GM21825 (cell line): ENCODE measurements at regions not wholly inside any gene's neighbourhood (a gene's known extent, or its start where the extent isn't known, plus 50 kb on each side); places are given as distances from the start of the nearest gene placed in this dataset.

Source experiments
- ATAC-seq: cut with Tn5 transposase; IDR thresholded peaks from one replicate; pipeline ENCODE4 v1.9.1; 2021; ENCODE audit warnings: mild to moderate bottlenecking, moderate library complexity; ENCODE audit not compliant: unreplicated experiment

- ATAC-seq = no peak
Observed at GRCh38 chr11:115926138-115926537, 421.9 kb upstream of the CADM1 start.

GRCh38 chr11:115925568-115926090 is 421.4 kb upstream of the CADM1 start:
- ATAC-seq = no peak

- peak; percentile 67 for ATAC-seq
Observed at GRCh38 chr11:115924744-115925567, 420.7 kb upstream of the CADM1 start.

- no peak for ATAC-seq
Observed at GRCh38 chr11:115922876-115923275, 418.7 kb upstream of the CADM1 start.

GRCh38 chr11:115921986-115922385 is 417.8 kb upstream of the CADM1 start:
- ATAC-seq = no peak

- peak; percentile 15 for ATAC-seq
Observed at GRCh38 chr11:115921540-115921939, 417.3 kb upstream of the CADM1 start.

- no peak for ATAC-seq
Observed at GRCh38 chr11:115920841-115921480, 416.7 kb upstream of the CADM1 start.

- ATAC-seq = no peak
Observed at GRCh38 chr11:115920092-115920461, 415.9 kb upstream of the CADM1 start.

- ATAC-seq = peak; percentile 54
Observed at GRCh38 chr11:115919341-115920091, 415.3 kb upstream of the CADM1 start.

- ATAC-seq = no peak
Observed at GRCh38 chr11:115918576-115918975, 414.4 kb upstream of the CADM1 start.

GRCh38 chr11:115916608-115917007 is 412.4 kb upstream of the CADM1 start:
- no peak for ATAC-seq

- ATAC-seq = peak; percentile 60
Observed at GRCh38 chr11:115912484-115912945, 408.3 kb upstream of the CADM1 start.

- ATAC-seq = no peak
Observed at GRCh38 chr11:115911613-115912346, 407.6 kb upstream of the CADM1 start.

- no peak for ATAC-seq
Observed at GRCh38 chr11:115910379-115910778, 406.2 kb upstream of the CADM1 start.

GRCh38 chr11:115906171-115906570 is 402.0 kb upstream of the CADM1 start:
- ATAC-seq = no peak

- no peak for ATAC-seq
Observed at GRCh38 chr11:115905341-115906000, 401.3 kb upstream of the CADM1 start.

GRCh38 chr11:115903179-115903578 is 399.0 kb upstream of the CADM1 start:
- no peak for ATAC-seq

- no peak for ATAC-seq
Observed at GRCh38 chr11:115901069-115901468, 396.9 kb upstream of the CADM1 start.

- ATAC-seq = no peak
Observed at GRCh38 chr11:115900111-115900510, 395.9 kb upstream of the CADM1 start.

GRCh38 chr11:115897707-115898106 is 393.5 kb upstream of the CADM1 start:
- no peak for ATAC-seq
